ENCODE measurements at regions not wholly inside any gene's neighbourhood (a gene's known extent, or its start where the extent isn't known, plus 50 kb on each side); places are given as distances from the start of the nearest gene placed in this dataset.

DNA sequence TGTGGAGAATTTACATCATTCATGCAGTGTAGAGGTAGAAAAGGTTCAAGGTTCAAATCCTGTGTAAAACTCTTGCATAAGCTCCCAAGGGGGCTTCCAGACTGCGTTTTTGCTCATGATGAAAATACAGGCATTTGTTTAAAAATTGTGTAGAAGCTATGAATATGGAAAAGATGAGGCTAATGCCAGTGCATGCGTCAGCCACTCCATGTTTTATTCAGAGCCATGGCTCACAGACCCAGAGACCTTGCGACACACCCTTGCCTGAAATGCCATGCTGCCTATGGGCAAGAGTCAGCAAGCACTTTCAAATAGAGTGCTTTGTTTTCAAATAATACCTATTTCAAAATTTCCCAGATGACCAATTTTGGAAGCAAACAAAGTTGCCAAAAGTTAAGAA is 262.3 kb downstream of the TRIB2 start:
- TF ChIP-seq FOXM1 (IDR thresholded peaks at IDR 0.05; ENCODE audit: borderline replicate concordance, low read depth) (no peak), TCF12 (IDR thresholded peaks at IDR 0.05; ENCODE audit: low read depth) (no peak), CREB1 (IDR thresholded peaks at IDR 0.05; ENCODE audit: low read depth) (no peak), YY1 (IDR thresholded peaks at IDR 0.05; ENCODE audit: low read depth) (no peak), EP300 (IDR thresholded peaks at IDR 0.05; ENCODE audit: borderline replicate concordance) (no peak), TAF1 (IDR thresholded peaks at IDR 0.05; ENCODE audit: low read depth) (no peak)
- TF ChIP-seq, protein P1, sequence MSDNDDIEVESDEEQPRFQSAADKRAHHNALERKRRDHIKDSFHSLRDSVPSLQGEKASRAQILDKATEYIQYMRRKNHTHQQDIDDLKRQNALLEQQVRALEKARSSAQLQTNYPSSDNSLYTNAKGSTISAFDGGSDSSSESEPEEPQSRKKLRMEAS (IDR thresholded peaks at IDR 0.05) = no peak
- TF ChIP-seq, protein P2, sequence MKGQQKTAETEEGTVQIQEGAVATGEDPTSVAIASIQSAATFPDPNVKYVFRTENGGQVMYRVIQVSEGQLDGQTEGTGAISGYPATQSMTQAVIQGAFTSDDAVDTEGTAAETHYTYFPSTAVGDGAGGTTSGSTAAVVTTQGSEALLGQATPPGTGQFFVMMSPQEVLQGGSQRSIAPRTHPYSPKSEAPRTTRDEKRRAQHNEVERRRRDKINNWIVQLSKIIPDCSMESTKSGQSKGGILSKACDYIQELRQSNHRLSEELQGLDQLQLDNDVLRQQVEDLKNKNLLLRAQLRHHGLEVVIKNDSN (IDR thresholded peaks at IDR 0.05) = no peak
- TF ChIP-seq, protein P3, sequence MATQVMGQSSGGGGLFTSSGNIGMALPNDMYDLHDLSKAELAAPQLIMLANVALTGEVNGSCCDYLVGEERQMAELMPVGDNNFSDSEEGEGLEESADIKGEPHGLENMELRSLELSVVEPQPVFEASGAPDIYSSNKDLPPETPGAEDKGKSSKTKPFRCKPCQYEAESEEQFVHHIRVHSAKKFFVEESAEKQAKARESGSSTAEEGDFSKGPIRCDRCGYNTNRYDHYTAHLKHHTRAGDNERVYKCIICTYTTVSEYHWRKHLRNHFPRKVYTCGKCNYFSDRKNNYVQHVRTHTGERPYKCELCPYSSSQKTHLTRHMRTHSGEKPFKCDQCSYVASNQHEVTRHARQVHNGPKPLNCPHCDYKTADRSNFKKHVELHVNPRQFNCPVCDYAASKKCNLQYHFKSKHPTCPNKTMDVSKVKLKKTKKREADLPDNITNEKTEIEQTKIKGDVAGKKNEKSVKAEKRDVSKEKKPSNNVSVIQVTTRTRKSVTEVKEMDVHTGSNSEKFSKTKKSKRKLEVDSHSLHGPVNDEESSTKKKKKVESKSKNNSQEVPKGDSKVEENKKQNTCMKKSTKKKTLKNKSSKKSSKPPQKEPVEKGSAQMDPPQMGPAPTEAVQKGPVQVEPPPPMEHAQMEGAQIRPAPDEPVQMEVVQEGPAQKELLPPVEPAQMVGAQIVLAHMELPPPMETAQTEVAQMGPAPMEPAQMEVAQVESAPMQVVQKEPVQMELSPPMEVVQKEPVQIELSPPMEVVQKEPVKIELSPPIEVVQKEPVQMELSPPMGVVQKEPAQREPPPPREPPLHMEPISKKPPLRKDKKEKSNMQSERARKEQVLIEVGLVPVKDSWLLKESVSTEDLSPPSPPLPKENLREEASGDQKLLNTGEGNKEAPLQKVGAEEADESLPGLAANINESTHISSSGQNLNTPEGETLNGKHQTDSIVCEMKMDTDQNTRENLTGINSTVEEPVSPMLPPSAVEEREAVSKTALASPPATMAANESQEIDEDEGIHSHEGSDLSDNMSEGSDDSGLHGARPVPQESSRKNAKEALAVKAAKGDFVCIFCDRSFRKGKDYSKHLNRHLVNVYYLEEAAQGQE (IDR thresholded peaks at IDR 0.05; ENCODE audit: low read depth) = no peak

Data from Ishikawa (cell line).